GM06990 (cell line): ENCODE measurements at regions not wholly inside any gene's neighbourhood (a gene's known extent, or its start where the extent isn't known, plus 50 kb on each side); places are given as distances from the start of the nearest gene placed in this dataset.

Source experiments
- DNase-seq: peaks from one replicate; pipeline ENCODE4 v3.0.0-alpha.2; 2011; ENCODE audit not compliant: insufficient read length; ENCODE audit errors: extremely low read depth
- H3K27me3 ChIP-seq: replicated peaks from 2 replicates; pipeline ENCODE4 v1.6.0; 2011; ENCODE audit warnings: low read length; ENCODE audit not compliant: control insufficient read depth, insufficient read depth
- H3K36me3 ChIP-seq: 2 replicates; pipeline ENCODE4 v1.5.1; 2011; ENCODE audit warnings: low read length; ENCODE audit not compliant: control insufficient read depth, insufficient read depth
- H3K4me3 ChIP-seq: replicated peaks from 2 replicates; pipeline ENCODE4 v1.5.1; 2011; ENCODE audit warnings: low read depth, mild to moderate bottlenecking, control low read depth, low read length
- TF ChIP-seq, protein P1 (sequence below): IDR thresholded peaks from 2 replicates; pipeline ENCODE4 v1.5.1; 2011; ENCODE audit warnings: low read length, control low read depth, mild to moderate bottlenecking, inconsistent platforms; ENCODE audit not compliant: insufficient read depth, poor library complexity, severe bottlenecking

- Histone ChIP-seq H3K36me3 (no peaks in the 10 kb centered on the region), H3K27me3 (no peaks in the 10 kb centered on the region), H3K4me3 (no peak overlapping the region)
- no peak for DNase-seq
- TF ChIP-seq, protein P1, sequence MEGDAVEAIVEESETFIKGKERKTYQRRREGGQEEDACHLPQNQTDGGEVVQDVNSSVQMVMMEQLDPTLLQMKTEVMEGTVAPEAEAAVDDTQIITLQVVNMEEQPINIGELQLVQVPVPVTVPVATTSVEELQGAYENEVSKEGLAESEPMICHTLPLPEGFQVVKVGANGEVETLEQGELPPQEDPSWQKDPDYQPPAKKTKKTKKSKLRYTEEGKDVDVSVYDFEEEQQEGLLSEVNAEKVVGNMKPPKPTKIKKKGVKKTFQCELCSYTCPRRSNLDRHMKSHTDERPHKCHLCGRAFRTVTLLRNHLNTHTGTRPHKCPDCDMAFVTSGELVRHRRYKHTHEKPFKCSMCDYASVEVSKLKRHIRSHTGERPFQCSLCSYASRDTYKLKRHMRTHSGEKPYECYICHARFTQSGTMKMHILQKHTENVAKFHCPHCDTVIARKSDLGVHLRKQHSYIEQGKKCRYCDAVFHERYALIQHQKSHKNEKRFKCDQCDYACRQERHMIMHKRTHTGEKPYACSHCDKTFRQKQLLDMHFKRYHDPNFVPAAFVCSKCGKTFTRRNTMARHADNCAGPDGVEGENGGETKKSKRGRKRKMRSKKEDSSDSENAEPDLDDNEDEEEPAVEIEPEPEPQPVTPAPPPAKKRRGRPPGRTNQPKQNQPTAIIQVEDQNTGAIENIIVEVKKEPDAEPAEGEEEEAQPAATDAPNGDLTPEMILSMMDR: no peak
Observed at GRCh38 chr7:16301291-16301690, 120.0 kb downstream of the CRPPA start.

DNA sequence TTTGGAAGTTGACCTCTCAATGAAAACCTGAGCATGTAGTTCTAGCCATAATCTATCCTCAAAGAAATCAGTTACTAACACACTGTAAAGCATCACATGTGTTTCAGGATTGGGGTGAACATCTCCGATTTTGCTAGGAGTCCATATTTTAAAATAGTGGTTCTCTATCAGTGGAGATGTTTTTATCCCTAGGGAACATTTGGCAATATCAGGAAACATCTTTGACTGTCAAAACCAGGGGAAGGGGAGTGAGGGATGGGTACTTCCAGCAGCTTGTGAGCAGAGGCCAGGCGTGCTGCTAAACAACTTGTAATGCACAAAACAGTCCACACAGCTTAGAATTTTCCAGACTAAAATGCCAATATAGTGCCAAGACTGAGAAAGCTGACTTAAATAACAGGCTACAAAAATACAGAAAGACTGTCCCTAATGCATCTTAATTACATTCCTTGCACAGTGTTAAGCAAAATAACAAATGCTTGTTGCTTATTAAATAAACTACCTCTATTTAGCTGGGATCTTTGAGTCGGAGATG lies 120.9 kb downstream of the CRPPA start:
- DNase-seq: no peak
- TF ChIP-seq, protein P1: no peak
- Histone ChIP-seq H3K27me3 (no peaks in the 10 kb centered on the region), H3K36me3 (no peaks in the 10 kb centered on the region), H3K4me3 (no peak overlapping the region)

GRCh38 chr7:16299853-16300252 lies 121.5 kb downstream of the CRPPA start:
- H3K27me3 ChIP-seq: no peaks in the 10 kb centered on the region
- no peak for DNase-seq
- TF ChIP-seq, protein P1: no peak
- H3K36me3 ChIP-seq: no peaks in the 10 kb centered on the region
- no peak overlapping the region for H3K4me3 ChIP-seq

GRCh38 chr7:16298221-16298620 lies 123.1 kb downstream of the CRPPA start:
- H3K4me3 ChIP-seq: no peak overlapping the region
- TF ChIP-seq, protein P1: no peak
- H3K27me3 ChIP-seq: no peaks in the 10 kb centered on the region
- no peaks in the 10 kb centered on the region for H3K36me3 ChIP-seq
- no peak for DNase-seq

GRCh38 chr7:16295558-16295957 lies 125.8 kb downstream of the CRPPA start:
- DNase-seq: no peak
- H3K36me3 ChIP-seq: no peaks in the 10 kb centered on the region
- no peak overlapping the region for H3K4me3 ChIP-seq
- no peaks in the 10 kb centered on the region for H3K27me3 ChIP-seq
- TF ChIP-seq, protein P1: no peak

DNA sequence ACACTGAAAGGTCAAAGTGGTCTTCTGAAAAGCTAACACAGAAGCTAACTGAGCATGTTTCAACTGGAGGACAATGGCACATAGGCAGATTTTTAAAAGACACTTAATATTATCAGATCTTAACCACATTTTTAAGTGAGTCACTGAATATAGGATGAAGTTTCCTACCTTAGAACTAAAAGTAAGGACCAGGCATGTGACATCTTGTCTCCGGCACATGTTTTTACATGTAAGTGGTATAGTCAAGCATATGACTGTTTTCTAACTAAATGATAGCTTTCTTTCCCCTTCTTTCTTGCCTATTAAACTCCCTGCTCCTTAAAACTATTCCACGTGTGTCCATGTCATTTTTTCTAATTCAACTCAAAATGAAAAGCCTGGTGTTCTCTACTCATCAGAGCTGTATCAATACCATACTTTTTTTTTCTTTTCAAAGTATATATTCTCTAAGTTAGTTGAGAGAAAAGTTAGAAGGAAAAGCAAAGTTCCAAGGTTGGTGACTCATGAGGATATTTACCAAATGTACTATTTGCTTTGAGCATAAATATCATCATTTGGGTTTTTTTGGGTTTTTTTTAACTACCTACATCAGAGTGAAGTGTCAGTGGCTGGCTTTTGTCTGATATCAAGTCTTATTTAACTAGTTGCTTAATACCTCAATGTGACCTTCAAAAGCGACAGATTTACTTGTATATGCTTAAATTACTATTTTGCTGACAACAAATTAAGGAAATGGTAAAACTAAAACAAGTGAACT lies 127.5 kb downstream of the CRPPA start:
- no peaks in the 10 kb centered on the region for H3K27me3 ChIP-seq
- no peaks in the 10 kb centered on the region for H3K36me3 ChIP-seq
- no peak overlapping the region for H3K4me3 ChIP-seq
- no peak for DNase-seq
- TF ChIP-seq, protein P1: no peak
